Dedifferentiated amniotic fluid mesenchymal stem cell (primary cell): ENCODE measurements at regions not wholly inside any gene's neighbourhood (a gene's known extent, or its start where the extent isn't known, plus 50 kb on each side); places are given as distances from the start of the nearest gene placed in this dataset.
"Not testable (repeated sequence)": the region's sequence is repeated elsewhere in the genome, so short reads cannot be mapped to it uniquely, and the experiment has no call there.

Experiments used
- DNase-seq: peaks from one replicate; pipeline ENCODE4 v3.0.0-alpha.2; 2016; ENCODE audit errors: extremely low spot score

DNA sequence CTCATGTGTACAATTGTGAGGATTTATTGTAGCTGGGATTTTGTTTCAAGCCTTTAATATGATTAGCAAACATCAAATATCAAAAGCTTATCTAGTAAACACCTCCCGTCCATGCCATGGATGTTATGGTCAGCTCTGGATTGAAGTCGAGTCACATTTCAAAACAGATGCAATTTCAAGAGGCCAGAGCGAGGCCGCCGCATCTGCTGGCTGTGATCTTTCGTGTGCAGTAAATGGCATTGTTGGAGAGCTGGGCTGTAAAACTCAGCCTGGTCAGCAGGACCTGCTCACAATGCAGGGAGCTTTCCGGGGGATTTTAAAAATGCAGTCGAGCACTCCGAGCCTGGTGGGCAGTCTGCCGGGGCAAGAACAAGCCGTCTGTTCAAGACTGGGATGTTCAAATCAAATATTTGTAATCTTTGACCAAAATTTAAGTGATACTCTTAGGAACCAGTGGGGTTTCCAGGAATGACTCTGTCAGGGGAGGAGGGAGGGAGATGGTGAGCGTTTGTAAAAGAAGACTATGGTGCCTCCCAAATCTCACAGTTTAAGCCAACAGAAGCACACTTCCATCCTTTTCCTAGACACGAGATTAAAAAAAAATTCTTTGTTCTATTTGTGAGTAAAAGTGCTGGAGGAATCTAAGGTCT is 97.6 kb downstream of the MYCN start:
- no peak for DNase-seq

DNA sequence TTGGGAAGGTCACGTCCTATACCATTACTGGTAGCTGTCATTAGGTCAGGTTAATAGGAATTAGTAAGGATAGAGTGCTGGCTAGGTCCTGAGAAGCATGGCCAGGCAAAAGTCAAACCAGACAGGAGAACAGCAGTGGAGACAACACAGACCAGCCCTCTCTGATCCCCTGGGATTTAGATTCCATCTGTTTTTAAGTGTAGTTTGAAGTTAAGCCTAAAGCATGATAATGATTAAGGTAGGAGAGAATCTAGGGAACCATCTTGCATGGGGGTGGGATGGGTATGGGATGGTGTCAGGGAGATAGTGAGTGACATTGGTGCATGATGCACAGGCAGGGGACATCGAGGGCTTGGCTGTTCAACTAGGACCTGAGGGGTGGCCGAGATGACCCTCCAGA is 96.6 kb downstream of the MYCN start:
- no peak for DNase-seq

DNA sequence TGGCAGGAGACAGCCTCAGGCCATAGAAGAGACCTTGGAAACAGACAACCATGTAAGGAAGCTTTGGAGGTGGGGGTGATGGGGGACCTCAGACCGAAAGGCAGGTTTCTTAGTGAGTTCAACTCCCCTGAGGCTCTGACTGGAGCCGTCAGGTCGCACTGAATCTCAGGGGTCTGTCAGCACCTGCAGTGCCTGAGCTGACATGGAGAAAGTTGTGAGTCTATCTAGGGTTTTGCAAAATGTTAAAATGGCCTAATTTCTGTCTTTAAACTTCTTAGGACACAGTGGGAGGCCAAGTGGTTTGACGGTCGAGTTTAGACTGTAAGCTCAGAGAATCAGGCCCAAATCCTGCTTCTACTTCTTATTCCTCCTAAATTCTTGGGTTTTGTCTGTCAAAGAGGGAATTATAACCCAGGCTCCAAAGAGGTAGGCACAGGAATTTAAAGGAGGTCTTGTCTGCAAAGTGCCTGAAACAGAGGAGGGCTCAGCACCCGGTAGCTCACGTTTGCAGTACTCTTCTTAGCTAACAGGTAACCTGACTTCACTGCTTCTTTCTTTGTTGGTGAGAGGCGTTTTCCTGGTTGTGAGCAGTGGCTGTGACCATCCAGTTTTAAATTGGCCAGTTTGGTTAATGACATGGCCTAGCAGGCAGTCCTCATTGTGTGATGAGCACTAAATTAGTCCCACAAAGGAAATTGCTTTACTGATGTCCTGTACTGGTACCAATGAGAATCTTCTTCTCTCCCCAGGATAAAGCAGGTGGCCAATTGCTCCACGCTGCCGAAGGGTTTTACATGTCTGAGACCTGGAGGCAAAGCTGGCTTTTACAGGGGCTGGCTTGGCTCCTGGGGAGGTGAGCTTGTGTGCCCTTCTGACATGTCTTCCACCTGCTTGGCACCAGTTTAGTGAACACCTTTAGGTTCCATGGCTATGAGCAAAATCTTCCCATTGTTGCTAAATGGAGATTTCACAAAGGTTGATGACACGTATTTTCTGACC is 95.7 kb downstream of the MYCN start:
- no peak for DNase-seq

DNA sequence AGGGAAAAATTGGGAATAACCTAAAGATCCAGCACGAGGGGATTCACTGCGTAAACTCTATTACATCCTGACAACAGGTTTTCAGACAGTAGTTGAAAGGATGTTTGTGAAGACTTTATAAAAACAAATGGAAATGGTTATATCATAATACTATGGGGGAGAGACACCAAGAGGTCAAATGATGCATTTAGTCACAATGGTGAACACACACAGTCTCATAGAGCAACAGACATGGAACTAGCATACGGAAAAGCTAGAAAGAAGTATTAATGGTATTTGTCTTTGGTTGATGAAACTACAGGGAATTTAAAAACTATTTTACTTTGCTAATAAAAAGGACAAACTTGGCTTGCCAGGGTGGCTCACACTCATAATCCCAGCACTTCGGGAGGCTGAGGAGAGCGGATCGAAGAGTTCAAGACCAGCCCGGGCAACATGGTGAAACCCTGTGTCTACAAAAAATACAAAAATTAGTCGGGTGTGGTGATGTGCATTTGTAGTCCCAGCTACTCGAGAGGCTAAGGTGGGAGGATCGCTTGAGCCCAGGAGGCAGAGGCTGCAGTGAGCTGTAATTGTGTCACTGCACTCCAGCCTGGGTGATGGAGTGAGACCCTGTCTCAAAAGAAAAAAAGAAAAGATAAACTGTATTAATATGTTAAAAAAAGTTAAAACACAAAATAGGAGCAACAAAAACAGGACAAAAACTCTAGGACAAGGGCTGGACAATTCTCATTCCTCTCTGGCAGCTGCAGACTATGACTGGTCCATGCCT is 94.8 kb downstream of the MYCN start:
- DNase-seq, result no peak

DNA sequence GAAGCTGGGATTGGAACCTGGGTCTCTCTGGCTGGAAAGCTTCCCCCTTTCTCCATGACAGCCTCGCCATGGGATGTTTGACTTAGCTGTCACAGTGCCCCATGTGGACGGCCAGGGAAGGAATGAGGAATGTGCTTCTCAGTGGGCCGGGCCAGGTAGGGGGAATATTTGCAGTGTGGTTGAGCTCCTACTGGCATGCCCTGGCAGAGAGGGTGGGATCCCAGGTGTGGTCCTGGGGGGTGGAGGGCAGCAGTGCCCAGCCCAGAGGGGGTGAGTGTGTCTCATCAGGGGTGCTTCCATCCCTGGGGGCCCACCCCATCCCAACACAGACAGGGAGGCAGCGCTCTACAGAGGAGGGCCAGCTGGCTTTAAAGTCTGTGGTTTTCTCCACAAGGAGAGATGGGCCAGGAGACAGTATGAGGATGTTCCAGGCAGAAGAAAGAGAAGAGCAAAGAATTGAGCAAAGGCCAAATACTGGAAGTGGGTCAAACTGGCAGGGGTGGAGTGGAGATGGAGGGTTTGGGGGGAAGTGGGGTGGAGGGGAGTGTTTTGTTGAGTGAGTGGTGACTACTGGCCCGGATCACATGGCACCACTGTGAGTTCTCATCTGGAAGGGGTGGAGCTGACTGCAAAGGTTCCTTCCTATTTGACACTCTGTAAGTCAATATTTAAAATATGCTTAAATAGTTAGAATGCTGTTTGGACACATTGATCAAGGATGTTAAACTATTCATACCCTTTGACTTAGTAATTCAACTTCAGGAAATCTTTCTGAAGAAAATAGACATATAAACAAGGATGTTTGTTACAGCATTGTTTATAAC is 94.0 kb downstream of the MYCN start:
- no peak for DNase-seq

DNA sequence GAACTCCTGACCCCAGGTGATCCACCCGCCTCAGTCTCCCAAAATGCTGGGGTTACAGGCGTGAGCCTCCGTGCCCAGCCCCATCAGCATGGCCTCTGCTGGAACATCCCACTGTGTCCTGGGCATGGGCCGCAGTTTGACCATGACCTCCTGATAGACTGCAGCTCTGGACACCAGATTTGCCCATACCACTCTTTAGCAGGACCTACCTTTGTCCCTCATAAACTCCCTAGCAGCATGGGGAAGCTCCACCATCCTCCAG is 92.6 kb downstream of the MYCN start:
- no peak for DNase-seq

DNA sequence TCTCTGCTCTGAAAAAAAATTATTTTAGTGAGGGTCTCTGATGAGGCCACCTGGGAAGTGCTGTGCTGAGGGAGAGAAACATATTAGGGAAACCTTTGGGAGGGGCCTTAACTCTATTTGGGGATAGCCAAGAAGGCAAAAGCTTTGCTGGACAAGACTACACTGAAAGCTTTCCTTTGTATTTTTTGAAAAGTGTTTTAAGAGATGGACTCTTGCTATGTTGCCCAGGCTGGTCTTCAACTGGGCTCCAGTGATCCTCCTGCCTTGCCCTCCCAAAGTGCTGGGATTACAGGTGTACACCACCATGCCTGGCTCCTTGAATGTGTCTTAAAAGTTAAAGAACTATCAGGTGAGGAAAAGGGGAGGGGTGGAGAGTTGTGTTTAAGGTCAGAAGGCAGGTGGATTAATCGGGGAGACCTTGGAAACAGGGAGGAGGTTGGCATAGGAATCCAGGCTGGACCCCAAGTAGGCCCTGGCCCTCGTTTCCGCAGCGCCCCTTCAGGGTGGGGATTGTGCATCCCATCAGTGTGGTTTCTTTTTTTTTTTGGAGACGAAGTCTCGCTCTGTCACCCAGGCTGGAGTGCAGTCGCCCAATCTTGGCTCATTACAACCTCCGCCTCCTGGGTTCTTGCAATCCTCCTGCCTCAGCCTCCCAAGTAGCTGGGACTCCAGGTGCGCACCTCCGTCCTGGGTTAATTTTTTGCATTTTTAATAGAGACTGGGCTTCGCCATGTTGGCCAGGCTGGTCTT is 92.1 kb downstream of the MYCN start:
- DNase-seq, result no peak

DNA sequence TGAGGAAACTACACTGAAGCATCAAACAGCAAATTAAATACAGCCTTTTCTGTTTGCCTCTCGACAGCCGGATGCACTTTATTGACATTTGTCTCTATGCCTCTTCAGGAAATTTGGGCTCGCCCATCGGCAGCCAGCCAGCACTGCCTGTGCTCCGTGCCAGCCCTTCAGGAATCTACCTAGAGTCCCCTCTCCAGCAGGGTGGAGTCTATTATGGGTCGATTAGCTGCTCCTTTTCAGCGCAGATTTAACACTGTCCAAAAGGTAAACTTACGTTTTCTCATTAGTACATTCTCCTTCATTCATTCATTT is 91.5 kb downstream of the MYCN start:
- no peak for DNase-seq

DNA sequence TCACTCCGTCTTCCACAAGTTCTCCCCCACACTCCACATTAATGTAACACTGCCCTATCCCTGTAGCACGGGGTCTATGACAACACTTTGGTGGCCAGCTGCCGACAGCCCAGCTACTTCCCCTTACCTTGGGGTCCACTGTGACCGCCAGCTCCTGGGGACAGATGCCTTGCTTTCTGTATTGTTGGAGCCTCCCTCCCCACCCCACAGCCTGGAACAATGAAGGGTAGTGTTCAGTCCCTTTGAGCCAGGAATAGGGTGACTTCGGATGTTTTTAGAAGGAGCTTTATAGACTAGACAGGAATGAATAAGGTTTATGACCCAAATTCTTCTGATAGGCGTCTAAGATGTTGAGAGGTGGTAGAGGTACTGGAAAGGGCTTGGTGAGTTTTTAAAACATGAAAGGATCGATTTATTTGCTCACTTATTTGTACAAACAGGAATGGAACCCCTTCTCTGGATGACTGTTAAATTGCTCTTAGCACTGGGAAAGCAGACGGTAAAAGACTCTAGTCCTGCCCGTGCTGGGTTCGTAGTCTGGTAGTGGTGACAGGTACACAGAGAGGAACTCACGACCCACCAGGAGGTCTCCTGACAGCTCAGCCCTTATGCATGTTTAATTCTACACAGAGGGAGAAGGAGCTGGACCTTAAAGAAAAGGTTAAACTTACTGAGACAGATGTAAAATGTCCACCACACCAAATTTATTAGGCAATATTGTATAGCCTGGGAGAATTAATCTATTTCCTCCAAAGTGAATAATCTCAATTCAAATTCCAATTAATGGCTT is 90.9 kb downstream of the MYCN start:
- no peak for DNase-seq

DNA sequence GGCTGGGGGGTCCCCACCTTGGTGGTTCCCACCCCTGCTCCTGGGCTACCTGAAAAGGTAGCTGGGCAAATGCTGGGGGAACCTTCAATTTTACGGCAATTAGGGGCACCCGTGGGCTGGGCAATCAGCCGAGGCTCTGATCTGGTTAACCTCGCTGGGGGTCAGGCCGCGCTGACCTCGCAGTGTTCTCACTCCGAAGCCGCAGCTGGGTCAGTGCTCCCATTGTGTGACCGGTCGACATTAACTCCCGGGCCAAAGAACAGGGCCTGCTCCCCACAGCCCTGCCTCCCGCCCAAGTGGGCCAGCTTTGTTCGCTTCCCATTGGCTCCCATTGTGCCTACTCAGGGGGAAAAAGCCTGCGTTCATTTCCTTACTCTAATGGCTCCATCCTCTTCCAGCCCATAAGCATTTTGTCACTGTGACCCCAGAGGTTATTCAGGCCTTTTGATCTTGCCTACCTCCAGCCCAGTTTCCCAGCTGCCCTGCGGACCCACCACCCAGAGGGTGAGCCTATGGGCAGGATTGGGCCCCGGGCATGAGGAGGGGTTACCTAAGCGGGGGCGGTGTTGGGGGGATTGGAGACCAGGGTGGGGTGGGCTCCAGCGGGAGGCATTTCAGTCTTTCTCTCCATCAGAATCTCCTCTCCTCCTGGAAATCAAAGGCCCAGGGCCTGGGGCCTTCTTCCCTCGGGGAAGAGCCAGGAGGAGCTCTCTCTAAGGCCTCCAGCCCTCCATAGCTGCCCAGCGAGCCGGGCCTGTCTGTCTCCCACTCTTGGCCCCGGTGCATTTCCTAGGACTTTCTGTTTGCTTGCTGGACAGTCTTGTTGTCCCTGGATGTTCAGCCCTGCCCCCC is 90.1 kb downstream of the MYCN start:
- DNase-seq, result no peak

DNA sequence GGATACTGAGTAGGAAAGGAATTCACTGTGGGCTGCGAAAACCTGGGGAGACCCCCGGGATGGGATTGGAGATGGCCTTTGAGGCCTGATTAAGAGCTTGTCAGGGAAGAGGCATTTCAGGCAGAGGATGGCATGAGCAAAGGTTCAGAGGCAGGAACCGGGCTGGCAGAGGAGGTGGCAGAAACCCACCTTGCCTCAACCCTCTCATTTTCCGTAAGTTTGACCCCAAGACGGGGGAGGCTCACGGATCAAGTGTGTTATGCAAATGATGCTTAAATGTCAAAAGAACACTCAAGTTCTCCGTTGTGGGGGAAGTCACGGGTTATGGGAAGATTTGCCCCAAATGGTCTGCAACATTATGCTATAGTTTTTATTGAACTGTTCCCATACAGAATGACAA is 88.3 kb downstream of the MYCN start:
- no peak for DNase-seq

DNA sequence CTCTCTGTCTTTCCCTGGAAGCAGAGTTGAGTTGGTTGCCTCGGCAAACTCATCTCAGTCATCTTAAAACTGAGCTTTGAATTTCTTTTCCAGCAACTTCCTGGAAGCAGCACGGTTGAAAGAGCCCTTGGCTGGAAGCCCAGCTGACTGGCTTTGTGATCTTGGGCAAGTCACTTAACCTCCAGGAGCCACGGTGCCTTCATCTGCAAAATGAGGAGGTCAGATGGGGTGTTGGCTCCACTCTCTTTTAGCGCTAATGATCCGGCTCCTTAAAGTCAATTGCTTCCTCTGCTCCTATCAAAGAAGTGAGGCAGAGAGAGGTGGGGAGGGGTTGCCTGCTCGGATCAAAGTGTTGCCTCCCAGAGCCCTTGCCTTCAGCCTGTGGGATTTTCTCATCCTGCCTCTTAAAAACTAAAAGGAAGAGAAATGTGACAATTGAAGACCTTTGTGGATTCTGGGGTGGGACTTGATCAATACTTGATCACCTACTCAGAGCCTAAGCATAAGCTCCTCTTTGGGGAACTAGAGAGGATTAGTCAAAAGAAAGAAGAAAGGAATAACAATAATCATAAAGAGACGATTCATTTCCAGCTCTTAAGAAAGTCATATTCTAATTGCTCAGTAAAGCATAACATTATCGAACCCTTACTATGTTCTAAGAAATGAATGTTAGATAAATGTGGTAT is 86.6 kb downstream of the MYCN start:
- no peak for DNase-seq

DNA sequence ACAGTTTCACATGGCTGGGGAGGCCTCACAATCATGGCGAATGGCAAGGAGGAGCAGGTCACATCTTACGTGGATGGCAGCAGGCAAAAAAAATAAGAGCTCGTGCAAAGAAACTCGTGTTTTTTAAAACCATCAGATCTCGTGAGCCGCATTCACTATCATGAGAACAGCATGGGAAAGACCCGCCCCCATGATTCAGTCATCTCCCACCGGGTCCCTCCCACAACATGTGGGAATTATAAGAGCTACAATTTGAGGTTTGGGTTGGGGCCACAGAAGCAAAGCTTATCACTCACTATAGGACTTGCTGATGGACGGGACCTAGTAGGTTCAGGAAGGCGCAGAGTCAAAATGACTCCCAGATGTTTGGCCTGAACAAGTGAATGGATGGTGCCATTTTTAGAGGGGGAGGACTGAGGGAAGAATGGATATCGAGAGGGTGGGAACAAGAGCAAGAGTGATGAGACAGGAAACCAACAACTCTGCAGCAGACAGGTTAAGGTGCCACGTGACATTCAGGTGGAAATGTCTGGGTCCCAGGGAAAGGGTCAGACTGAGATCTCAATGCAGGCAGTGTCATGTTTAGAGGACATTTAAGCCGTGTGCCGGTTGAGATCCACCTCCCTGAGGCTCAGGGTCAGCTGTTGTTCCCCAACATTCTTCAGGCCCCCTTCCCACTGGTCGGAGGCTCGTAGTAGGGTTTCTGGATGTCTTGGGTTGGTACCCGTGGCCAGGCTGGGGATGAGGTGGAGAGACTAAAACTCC is 85.7 kb downstream of the MYCN start:
- DNase-seq, result no peak

DNA sequence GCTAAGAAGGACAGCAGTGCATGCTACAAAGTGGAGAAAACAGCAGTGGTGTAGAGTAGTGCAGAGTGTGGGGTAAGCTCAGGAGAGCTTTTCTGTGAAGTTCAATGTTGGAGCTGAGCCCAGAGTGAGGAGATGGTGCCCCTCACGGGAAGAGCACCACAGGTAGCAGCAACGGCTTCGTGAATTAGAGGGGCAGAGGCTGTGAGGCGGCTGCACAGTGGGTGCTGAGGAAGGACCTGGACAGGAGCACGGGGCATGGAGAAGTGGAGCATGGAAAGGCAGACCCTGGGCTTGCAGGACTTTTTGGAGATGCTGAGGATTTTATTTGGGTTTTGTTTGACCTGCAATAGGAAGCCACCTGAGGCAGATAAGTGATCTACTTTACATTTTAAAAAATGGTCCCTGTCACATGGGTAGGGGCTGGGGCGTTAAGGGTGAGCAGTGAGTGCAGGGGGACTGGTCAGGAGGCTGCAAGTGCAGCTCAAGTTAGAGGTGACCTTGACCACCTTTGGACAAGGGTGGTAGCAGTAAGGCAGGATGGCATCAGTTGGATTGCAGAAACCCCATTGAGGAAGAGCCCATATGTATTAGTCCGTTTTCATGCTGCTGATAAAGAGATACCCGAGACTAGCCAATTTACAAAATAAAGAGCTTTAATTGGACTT is 85.0 kb downstream of the MYCN start:
- DNase-seq, result no peak

DNA sequence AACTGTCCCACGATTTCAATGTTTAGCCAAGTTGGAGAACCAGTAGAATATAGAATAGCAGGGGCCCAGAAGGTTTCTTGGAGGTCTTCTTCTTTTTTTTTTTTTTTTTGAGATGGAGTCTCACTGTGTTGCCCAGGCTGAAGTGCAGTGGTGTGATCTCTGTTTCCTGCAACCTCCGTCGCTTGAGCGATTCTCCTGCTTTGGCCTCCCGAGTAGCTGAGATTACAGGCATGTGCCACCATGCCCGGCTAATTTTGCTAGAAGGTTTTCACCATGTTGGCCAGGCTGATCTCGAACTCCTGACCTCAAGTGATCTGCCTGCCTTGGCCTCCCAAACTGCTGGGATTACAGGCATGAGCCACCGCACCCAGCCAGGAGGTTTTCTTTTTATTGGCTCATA is 84.3 kb downstream of the MYCN start:
- not testable (repeated sequence) for DNase-seq

DNA sequence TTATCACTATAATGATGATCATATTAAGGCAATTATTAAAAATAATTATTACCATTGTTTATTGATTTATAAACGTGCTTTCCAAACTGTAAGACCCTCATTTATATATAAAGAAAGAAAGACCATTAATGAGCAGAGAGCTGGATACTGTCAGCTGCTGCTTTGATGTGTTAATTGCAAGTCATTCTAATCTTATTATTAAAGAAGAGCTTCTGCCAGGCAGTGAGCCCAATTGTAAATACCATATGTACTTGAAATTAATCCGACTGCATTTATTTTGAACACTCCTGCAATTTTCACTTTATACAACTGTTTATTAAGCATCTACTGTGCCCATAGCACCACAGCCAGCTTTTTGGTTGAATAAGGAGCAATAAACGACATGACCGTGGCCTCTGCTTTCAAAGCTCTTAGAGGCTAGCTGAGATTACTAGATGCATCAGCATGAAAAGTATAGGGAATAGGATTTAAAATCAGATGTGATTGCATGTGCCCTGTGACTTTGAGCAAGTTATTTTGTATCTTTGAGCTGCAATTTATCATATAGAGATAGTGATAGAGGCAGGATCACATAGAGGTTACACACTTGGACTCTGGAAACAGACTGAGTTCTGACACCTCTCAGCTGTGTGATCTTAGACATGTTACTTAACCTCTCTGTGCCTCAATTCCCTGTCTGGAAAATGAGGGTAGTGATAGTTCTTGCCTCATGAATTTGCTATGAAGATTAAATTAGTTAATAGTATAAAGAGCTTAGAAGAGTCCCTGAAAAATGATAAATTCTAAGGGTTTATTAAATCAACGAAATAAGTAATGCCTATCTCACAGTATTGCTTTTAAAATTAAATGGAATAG is 83.4 kb downstream of the MYCN start:
- no peak for DNase-seq
